GM06990 (cell line): ENCODE measurements at regions not wholly inside any gene's neighbourhood (a gene's known extent, or its start where the extent isn't known, plus 50 kb on each side); places are given as distances from the start of the nearest gene placed in this dataset.

ENCODE experiments used
- DNase-seq: peaks from one replicate; pipeline ENCODE4 v3.0.0-alpha.2; 2011; ENCODE audit not compliant: insufficient read length; ENCODE audit errors: extremely low read depth
- H3K27me3 ChIP-seq: replicated peaks from 2 replicates; pipeline ENCODE4 v1.6.0; 2011; ENCODE audit warnings: low read length; ENCODE audit not compliant: control insufficient read depth, insufficient read depth
- H3K36me3 ChIP-seq: 2 replicates; pipeline ENCODE4 v1.5.1; 2011; ENCODE audit warnings: low read length; ENCODE audit not compliant: control insufficient read depth, insufficient read depth
- H3K4me3 ChIP-seq: replicated peaks from 2 replicates; pipeline ENCODE4 v1.5.1; 2011; ENCODE audit warnings: low read depth, mild to moderate bottlenecking, control low read depth, low read length
- CTCF ChIP-seq: IDR thresholded peaks from 2 replicates; pipeline ENCODE4 v1.5.1; 2011; ENCODE audit warnings: low read length, control low read depth, mild to moderate bottlenecking, inconsistent platforms; ENCODE audit not compliant: insufficient read depth, poor library complexity, severe bottlenecking

- DNase-seq = peak; percentile 9
- Histone ChIP-seq H3K4me3 (no peak overlapping the region), H3K36me3 (no peaks in the 10 kb centered on the region), H3K27me3 (no peaks in the 10 kb centered on the region)
- peak; percentile 71 for TF ChIP-seq CTCF
Measured at GRCh38 chr15:38853608-38854007, 289.0 kb upstream of the RASGRP1 start.

- Histone ChIP-seq H3K4me3 (no peak overlapping the region), H3K36me3 (no peaks in the 10 kb centered on the region), H3K27me3 (no peaks in the 10 kb centered on the region)
- DNase-seq = no peak
- TF ChIP-seq CTCF = no peak
Measured at GRCh38 chr15:38854506-38854905, 289.9 kb upstream of the RASGRP1 start.

- TF ChIP-seq CTCF = no peak
Measured at GRCh38 chr15:38857814-38858213, 293.2 kb upstream of the RASGRP1 start.

GRCh38 chr15:38859574-38859973 is 295.0 kb upstream of the RASGRP1 start:
- no peak for TF ChIP-seq CTCF
- DNase-seq = no peak
- Histone ChIP-seq H3K4me3 (no peak overlapping the region), H3K36me3 (no peaks in the 10 kb centered on the region), H3K27me3 (no peaks in the 10 kb centered on the region)

More at GRCh38 chr15:38857814-38858213, 293.2 kb upstream of the RASGRP1 start:
- H3K4me3 ChIP-seq = no peak overlapping the region
- no peak for DNase-seq
- no peaks in the 10 kb centered on the region for H3K36me3 ChIP-seq
- no peaks in the 10 kb centered on the region for H3K27me3 ChIP-seq

DNA sequence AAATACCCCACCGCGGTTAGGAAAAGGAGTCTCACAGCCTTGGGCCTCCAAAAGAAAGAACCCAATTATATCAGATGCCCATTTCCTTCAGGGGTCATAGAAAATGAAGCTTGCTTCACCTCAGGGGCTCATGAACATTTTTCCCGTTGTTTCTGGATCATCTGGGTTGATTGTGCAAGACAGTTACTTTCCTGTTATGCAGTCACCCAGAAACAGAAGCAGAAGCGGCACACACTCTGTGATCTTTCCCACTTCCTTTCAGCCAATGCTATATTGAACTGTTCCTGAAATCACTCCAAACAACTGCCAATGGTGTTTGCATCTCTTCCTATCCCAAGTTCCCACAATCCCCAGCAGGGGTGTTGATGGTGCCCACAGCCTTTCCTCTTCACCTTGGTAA is 295.6 kb upstream of the RASGRP1 start:
- H3K4me3 ChIP-seq = no peak overlapping the region
- TF ChIP-seq CTCF = no peak
- no peak for DNase-seq
- no peaks in the 10 kb centered on the region for H3K36me3 ChIP-seq
- no peaks in the 10 kb centered on the region for H3K27me3 ChIP-seq

DNA sequence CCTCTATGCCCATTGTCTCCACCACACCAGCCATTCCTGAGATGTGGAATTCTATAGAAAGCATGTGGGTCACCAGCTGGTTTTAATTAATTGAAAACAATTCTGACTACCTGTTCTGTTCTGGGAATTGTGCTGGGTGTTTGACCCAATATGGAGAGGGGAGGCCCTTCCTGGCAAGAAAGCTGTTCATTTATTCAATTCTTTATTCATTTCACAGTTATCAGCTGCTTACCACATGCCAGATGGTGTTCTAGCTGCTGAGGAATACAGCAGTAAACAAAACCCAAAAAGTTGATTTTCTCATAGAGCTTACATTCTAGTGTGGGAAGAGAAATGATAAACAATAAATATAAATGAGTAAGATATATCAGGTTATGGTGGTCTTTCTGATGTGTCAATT is 296.1 kb upstream of the RASGRP1 start:
- Histone ChIP-seq H3K36me3 (no peaks in the 10 kb centered on the region), H3K27me3 (no peaks in the 10 kb centered on the region), H3K4me3 (no peak overlapping the region)
- TF ChIP-seq CTCF = no peak
- DNase-seq = no peak
